ENCODE measurements at regions not wholly inside any gene's neighbourhood (a gene's known extent, or its start where the extent isn't known, plus 50 kb on each side); places are given as distances from the start of the nearest gene placed in this dataset.
"Not testable (repeated sequence)": the region's sequence is repeated elsewhere in the genome, so short reads cannot be mapped to it uniquely, and the experiment has no call there.

DNA sequence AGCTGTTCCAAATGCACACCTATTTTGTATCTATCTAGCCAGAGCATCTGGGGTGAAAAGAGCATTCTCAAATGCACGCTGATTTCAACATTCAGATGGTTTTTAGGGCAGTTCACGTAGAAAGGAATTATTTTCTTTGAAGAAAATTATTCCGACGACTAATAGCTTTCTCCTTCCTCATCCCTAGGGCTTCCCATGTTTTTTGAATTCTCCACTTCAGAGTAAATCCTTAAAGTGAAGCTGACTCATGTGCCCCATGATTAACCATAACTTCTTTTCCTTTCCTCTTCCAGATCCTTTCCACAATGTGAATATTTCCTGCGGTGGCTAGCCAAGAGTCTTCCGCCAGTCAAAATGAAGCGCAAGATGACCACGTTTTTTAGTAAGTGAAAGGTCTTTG lies 86.7 kb upstream of the PDHA1 start:
- no peak for TF ChIP-seq CTCF (conservative IDR thresholded peaks at IDR 0.05; ENCODE audit: control insufficient read depth, insufficient read depth, low read depth, low read length)
- H3K4me3 ChIP-seq (ENCODE audit: control insufficient read depth, low read depth, low read length) = no peak overlapping the region
- DNase-seq (ENCODE audit: low read depth) = peak; percentile 67

GRCh38 chrX:19261026-19261425 lies 82.7 kb upstream of the PDHA1 start:
- not testable (repeated sequence) for H3K4me3 ChIP-seq (ENCODE audit: control insufficient read depth, low read depth, low read length); DNase-seq (ENCODE audit: low read depth)

- no peak for DNase-seq (ENCODE audit: low read depth)
- H3K4me3 ChIP-seq (ENCODE audit: control insufficient read depth, low read depth, low read length) = no peak overlapping the region
- no peak for TF ChIP-seq CTCF (conservative IDR thresholded peaks at IDR 0.05; ENCODE audit: control insufficient read depth, insufficient read depth, low read depth, low read length)
These were observed 73.0 kb upstream of the PDHA1 start for GRCh38 chrX:19270727-19271126.

GRCh38 chrX:19272452-19272851 lies 71.3 kb upstream of the PDHA1 start:
- DNase-seq (ENCODE audit: low read depth) = peak; percentile 12
- TF ChIP-seq CTCF (conservative IDR thresholded peaks at IDR 0.05; ENCODE audit: control insufficient read depth, insufficient read depth, low read depth, low read length) = no peak
- no peak overlapping the region for H3K4me3 ChIP-seq (ENCODE audit: control insufficient read depth, low read depth, low read length)

DNA sequence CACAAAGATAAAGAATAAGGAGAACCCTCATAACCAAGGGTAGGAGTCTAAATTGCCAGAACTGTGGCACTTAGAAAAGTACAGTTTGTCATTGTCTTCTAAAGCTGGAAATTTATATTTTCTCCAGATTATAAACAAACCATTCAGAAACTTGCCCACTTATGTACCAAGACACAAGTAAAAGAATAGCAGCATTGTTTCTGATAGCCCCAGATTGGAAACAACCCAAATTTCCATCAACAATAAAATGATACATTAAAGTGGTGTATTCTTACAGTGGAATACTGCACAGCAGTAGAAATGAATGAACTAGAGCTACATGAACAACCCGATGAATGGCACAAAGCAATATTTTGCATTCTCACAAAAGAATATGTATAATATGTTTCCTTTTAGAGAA lies 63.1 kb upstream of the PDHA1 start:
- no peak for DNase-seq (ENCODE audit: low read depth)
- TF ChIP-seq CTCF (conservative IDR thresholded peaks at IDR 0.05; ENCODE audit: control insufficient read depth, insufficient read depth, low read depth, low read length) = no peak

GRCh38 chrX:19281256-19281655 lies 62.5 kb upstream of the PDHA1 start:
- TF ChIP-seq CTCF (conservative IDR thresholded peaks at IDR 0.05; ENCODE audit: control insufficient read depth, insufficient read depth, low read depth, low read length) = no peak
- no peak for DNase-seq (ENCODE audit: low read depth)
- H3K4me3 ChIP-seq (ENCODE audit: control insufficient read depth, low read depth, low read length) = no peak overlapping the region

More for the DNA sequence above, 63.1 kb upstream of the PDHA1 start:
- H3K4me3 ChIP-seq (ENCODE audit: control insufficient read depth, low read depth, low read length) = no peak overlapping the region

DNA sequence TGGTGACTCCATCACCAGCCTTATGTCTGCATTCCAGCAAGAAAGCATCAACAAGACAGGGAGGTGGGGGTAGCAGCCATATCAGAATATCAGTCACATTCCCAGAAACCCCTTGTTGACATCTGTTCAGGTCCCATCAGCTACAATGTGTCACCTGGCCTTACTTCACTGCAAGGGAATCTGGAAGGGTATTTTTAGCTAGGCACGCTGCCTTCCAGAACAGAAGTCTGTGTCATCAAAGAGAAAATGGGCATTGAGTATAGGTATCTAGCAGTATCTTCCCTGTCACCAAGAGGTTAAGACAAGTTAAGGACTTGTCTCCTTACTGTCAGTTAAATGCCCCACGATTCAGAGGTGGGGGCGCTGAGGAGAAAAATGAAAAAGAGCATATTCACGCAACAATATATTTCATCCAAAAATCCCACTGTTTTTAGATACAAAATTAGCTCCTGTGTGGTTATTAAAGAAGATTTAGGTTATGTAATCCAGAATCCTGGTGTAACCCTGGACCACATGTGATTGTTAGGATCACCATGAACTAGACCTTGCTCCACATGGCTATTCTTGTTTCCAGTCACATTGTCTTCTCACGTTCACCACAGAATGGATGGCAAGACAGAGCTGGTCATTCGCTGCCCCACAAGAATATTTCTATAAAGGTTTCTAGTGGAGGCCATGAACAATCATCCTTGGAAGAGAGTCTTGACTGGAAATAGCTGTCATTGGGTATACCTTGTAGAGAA lies 60.0 kb upstream of the PDHA1 start:
- no peak for DNase-seq (ENCODE audit: low read depth)
- no peak for TF ChIP-seq CTCF (conservative IDR thresholded peaks at IDR 0.05; ENCODE audit: control insufficient read depth, insufficient read depth, low read depth, low read length)
- no peak overlapping the region for H3K4me3 ChIP-seq (ENCODE audit: control insufficient read depth, low read depth, low read length)
